ENCODE measurements at regions not wholly inside any gene's neighbourhood (a gene's known extent, or its start where the extent isn't known, plus 50 kb on each side); places are given as distances from the start of the nearest gene placed in this dataset.
"Not testable (repeated sequence)": the region's sequence is repeated elsewhere in the genome, so short reads cannot be mapped to it uniquely, and the experiment has no call there.

DNA sequence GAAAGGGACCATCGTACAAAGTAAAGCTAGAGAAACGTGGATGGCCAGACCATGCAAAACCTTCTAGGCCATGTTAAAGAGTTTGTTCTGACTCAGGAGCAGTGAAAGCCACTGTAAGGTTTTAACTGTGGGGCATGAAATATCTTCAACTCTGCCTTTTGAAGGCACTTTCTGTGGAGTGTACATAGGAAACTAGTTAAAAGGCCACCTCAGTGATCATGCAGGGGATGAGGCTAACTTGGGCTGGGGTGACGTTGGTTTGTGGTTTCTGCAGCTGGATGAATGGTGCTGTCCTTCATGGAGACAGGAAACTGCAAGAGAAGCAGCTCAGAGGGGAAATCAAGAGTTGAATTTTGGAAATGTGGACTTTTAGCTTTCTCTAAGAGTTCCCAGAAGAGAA lies 190.7 kb downstream of the CDCA7 start:
- no peak for DNase-seq (ENCODE audit: low read depth, low spot score)

DNA sequence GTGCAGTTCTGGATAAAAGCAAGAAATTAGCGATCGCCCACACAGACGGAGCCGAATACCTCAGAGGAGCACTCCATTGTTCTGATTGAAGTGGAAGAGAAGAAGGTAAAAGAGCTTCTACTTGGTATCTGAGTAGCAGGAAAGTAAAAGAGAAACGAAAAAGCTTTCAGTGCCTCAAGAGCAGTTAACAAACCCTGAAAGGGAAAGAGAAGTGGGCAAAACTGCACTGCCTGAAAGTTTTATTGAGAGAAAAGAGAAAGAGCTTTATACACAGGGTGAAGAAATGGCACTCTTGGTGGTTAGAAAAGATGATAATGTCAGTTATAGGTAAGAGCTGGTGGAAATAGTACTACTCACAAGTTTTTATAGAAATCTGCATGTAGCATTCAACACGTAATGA lies 192.8 kb downstream of the CDCA7 start:
- no peak for DNase-seq (ENCODE audit: low read depth, low spot score)

- no peak for DNase-seq (ENCODE audit: low read depth, low spot score)
Observed at GRCh38 chr2:173550143-173550542, 195.5 kb downstream of the CDCA7 start.

DNA sequence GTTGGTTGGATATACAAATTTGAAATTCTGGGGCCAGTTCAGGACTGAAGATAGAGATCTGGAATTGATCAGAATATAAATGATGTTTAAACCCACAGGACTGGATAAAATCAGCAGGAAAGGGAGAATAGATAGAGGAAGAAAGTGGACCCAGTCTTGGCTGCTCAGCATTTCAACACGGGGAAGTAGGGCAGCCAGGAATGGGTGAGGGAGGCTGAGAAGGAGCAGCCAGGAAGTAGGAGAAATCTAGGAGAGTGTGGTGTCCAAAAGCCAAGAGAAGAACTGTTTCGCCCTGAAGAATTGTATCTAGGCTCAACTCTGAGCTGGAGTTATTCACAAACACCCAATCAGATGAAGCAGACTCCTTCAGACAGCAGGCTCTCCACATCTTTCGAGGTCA lies 197.9 kb downstream of the CDCA7 start:
- DNase-seq (ENCODE audit: low read depth, low spot score) = no peak

- no peak for DNase-seq (ENCODE audit: low read depth, low spot score)
Observed at GRCh38 chr2:173553593-173553992, 198.9 kb downstream of the CDCA7 start.

DNA sequence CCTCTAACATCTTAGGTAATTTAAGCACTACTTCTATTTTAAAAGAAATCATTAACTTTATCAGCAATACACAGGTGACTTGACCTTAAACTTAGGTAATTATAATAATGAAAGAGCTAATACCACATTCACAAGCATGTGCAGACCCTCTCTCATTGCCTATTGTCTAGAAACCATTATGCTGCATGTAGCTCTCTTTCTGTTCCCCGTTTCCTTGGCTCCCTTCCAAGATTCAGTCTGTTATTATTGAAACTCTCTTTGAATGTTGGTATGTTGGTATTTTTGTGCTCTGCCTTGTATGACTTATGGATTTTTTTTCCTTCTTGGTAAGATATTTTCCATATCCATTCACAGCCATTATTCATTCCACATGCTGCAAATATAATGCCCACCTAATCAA lies 201.2 kb downstream of the CDCA7 start:
- DNase-seq (ENCODE audit: low read depth, low spot score) = no peak

DNA sequence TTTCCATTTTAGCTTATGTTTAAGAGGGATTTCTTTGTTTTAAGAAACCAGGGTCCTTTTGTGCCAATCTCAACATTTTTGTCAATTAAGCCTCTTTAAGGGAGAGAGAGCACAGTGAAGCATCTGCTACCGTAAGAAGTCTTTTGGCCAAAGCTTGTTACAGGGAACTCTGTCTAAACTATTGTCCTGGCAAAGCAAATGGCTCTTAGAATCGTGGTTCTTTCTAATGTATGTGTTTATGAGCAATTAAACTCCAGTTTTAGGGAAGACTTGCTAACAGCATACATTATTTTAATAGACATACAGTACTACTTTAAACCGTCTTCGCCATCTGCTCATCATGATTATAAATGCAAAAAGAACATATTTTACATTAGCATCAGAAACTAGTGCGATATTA lies 202.1 kb downstream of the CDCA7 start:
- DNase-seq (ENCODE audit: low read depth, low spot score) = no peak

DNA sequence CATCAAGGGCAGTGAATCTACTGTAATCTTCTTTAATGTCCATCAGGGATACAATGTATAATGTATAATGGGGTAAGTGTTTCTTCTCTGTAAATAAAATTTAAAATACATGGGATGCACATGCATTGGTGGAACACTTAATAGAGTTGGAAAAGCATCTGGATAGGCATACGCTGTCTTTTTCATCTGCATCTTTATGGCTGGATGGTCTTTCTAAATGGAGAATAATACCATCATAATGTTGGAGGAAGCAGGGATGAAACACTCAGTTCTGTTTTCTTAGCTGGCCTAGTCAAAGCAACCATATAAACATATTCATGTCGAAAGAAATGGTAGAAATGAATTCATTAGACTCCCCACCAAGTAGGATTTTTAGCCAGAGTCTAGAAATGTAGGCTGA lies 202.8 kb downstream of the CDCA7 start:
- no peak for DNase-seq (ENCODE audit: low read depth, low spot score)

DNA sequence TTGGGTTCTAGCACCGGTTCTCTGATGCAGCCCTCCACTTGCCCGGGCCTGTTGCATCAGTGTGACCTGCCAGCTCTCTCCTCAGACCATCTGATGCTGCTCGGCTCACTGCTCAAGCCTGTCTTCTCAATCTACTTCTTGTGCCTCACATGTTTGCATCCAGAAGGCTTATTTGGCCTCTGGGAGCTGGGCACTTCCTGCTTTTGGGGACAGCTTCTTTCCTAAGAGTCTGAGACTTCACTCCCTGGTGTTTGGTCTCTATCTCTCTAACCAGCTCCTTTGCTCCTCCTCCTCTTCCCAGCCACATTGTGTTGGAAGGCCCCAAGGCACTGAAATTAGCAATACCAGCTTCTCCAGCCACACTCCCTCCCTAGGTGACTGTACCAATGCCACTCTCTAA lies 212.8 kb downstream of the CDCA7 start:
- no peak for DNase-seq (ENCODE audit: low read depth, low spot score)

- peak; percentile 47 for DNase-seq (ENCODE audit: low read depth, low spot score)
Observed at GRCh38 chr2:173568054-173568453, 213.4 kb downstream of the CDCA7 start.

GRCh38 chr2:173571021-173571821 lies 216.5 kb downstream of the CDCA7 start:
- peak; percentile 64 for DNase-seq (ENCODE audit: low read depth, low spot score)

DNA sequence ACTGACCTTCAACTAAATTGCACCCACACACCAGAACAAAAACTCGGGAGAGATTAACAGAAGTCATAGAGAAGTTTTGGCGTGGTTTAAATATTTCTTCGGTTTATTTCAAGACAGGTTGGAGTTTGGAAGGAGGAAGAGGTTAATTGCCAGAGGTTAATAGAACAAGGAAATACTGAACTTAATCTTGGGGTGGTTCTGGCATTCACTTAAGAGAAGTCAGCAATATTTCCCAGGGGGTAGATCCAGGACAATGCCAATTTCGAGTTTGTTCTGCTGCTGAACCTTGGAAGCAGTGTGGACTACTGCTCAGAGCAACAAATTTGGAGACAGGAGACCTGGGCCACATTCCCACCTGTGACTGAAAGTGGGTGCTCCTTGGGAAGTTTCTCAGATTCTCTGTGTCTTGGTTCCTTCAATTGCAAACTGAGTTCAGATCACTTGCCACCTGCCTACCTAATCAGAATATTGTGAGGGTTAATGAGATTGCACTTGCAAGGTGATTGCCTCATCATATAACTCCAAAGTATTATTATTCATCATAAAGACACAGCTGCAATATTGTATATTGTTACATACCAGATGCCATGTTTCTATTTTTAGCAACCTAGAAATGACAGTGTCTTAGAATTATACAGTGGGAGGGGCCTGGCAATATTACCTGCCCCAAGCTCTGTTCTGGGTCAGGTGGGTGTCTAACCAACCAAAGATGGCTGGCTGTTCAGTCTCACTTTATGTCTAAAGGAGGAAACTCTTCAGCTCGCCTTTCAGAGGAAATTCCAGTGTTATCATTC lies 217.4 kb downstream of the CDCA7 start:
- no peak for DNase-seq (ENCODE audit: low read depth, low spot score)

DNA sequence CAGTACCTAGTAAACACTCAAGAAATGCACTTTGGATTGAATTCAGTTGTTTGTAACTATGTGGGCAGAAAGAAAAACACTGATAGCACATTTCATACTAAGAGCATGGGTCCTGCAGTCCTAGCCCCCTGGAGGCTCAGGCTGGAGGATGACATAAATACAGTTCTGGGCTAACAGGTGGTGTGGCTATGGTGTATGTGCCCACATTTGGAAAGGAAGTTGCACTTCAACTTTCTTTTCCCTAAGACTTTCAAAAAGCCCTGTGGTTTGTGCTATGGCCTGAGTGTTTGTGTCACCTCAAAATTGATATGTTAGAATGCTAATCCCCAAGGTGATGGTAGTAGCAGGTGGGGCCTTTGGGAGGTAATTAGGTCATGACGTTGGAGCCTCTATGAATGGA lies 218.2 kb downstream of the CDCA7 start:
- no peak for DNase-seq (ENCODE audit: low read depth, low spot score)

- not testable (repeated sequence) for DNase-seq (ENCODE audit: low read depth, low spot score)
Observed at GRCh38 chr2:173573782-173574181, 219.1 kb downstream of the CDCA7 start.

DNA sequence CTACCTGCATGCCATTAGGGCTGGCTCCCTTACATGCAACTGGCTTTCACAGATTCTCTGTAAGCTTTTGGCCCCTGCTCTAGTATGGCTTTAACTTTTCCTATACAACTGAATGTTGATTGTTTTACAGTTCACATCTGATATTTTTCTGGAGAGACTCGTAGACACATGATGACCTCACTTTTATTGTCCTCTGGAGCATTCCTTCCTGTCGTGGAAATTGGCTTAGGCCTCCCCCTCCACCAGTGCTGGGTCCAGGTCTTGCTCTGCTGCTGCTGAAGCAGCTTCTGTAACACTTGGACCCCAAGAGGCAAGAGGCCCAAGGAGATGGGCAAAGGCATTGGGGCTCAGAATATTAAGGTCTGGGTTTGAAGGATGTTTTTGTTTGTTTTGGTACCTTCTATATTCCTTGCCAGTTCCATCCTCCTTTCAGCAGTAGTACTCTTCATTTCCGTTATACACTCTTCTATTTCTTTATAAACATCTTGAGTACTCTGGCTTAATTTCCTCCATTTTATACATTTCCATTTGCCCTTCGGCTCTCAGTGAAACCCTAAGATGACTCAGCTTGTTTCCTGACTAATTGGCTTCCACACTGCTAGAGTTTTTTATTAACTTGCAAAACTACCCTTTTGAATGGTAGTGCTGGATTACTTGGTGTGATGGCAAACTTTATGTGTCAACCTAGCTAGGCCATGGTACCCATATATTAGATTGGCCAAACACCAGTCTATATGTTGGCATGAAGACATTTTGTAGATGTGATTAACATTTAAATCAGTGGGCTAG lies 219.8 kb downstream of the CDCA7 start:
- no peak for DNase-seq (ENCODE audit: low read depth, low spot score)

- no peak for DNase-seq (ENCODE audit: low read depth, low spot score)
Observed at GRCh38 chr2:173578404-173579107, 223.9 kb downstream of the CDCA7 start.

GRCh38 chr2:173580351-173580750 lies 225.7 kb downstream of the CDCA7 start:
- no peak for DNase-seq (ENCODE audit: low read depth, low spot score)

DNA sequence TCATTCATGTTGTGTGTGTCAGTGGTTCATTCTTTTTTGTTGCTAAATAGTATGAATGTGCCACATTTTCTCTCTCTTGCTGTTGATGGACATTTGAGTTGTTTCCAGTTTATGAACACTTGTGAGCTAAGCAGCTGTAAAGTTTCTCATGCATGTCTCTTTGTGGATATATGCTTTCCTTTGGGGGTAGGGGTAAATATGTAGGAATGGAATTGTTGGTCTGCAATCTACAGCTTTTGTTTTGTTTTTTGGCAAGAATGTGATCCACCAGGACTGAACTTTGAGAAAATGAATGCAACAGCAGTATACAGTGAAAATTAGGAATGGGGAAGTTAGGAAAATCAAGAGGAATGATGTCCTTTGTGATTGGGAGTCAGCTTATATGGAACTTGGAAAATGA lies 226.3 kb downstream of the CDCA7 start:
- DNase-seq (ENCODE audit: low read depth, low spot score) = no peak

DNA sequence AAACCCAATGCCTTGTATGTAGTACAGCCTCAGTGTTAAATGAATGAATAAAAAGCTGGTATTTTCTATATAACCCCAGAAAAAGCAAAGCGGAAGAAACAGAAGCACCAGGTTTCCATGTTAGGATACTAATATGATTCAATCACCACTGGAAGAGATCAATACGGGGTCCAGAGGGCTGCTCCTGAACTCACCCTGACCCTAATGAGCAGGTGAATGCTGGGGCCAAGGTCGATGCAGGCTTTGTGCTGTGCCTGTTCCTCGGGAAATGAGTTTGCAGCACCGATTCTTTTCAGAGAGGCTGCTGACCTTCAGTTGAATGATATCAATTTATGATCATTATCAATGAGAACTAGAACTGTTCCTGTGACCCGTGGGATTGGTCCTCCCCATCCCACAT lies 228.5 kb downstream of the CDCA7 start:
- no peak for DNase-seq (ENCODE audit: low read depth, low spot score)

DNA sequence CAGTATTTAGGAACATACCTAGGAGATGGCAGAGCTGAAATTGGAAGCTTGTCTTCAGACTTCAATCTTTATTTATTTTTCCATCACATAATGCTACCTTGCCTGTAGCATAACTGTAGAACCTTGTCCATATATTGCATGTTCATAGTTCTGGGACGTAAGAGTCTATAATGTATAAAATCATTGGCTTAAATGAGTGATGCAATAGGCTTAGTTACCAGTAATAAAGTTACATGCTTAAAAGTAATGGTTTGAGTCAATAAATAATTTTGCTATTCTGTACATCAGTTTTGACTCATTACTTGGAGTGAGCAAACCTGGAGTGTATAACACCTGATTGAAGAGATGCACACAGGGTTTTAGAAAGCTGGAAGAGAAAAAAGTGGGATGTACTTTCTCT lies 229.3 kb downstream of the CDCA7 start:
- DNase-seq (ENCODE audit: low read depth, low spot score) = no peak

DNA sequence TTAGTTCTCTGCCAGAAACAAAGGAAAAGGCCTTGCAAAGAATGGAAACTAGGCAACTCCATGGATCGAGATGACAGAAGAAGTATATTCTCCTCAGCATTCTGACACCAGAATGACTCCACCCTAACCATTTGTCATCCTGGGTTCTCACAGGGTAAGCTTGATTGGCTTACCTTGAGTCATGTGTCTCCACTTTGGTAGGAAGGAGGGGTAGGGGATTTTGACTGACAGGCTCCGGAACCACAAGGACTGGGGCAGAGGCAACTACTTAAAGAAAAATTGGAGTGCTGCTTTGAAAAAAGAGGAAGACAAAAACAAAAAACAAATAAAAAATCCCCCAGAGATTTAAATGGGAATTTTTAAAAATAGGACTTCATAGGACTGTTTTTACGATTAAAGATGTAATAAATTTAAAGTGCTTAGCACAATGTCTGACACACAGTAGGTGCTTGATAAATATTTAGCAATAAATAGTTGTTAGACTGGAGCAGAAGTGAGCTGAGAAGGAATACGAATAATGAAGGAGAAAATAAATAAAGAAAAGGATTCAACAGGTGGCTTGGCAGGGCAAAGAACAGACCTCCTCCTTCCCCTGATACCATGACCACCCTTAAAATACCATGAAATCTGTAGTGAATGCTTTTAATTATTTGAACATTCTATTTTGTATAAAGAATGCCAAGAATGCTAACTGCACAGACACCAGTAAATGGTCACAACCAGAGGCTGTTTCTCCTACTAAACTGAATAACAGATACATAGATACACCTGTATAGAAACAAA lies 230.2 kb downstream of the CDCA7 start:
- no peak for DNase-seq (ENCODE audit: low read depth, low spot score)
